HL-60/S4 (cell line): ENCODE measurements at regions not wholly inside any gene's neighbourhood (a gene's known extent, or its start where the extent isn't known, plus 50 kb on each side); places are given as distances from the start of the nearest gene placed in this dataset.

ENCODE experiments used
- in situ Hi-C: fragments of 300-500 bp; cut with MboI; formaldehyde crosslinking; loops from 2 replicates; pipeline ENCODE4 v1.14.3; 2022; ENCODE audit warnings: low sequenced_read_pairs

- in situ Hi-C loops, result no loop called here
Measured at GRCh38 chr10:47077386-47077785, 166.2 kb downstream of the PTPN20 start.

GRCh38 chr10:47077941-47078340 is 166.7 kb downstream of the PTPN20 start:
- in situ Hi-C loops, result no loop called here

GRCh38 chr10:47078393-47079203 is 167.4 kb downstream of the PTPN20 start:
- in situ Hi-C loops, result no loop called here

- in situ Hi-C loops, result no loop called here
Measured at GRCh38 chr10:47079204-47079580, 168.0 kb downstream of the PTPN20 start.

GRCh38 chr10:47081264-47081663 is 170.0 kb downstream of the PTPN20 start:
- in situ Hi-C loops, result no loop called here

- in situ Hi-C loops, result no loop called here
Measured at GRCh38 chr10:47082055-47082784, 171.0 kb downstream of the PTPN20 start.

- in situ Hi-C loops, result no loop called here
Measured at GRCh38 chr10:47087667-47088066, 176.4 kb downstream of the PTPN20 start.

- in situ Hi-C loops, result no loop called here
Measured at GRCh38 chr10:47088656-47089354, 177.6 kb downstream of the PTPN20 start.

GRCh38 chr10:47090042-47090441 is 178.8 kb downstream of the PTPN20 start:
- in situ Hi-C loops, result no loop called here

- in situ Hi-C loops, result no loop called here
Measured at GRCh38 chr10:47090903-47091302, 179.7 kb downstream of the PTPN20 start.

- in situ Hi-C loops, result no loop called here
Measured at GRCh38 chr10:47091421-47091820, 180.2 kb downstream of the PTPN20 start.

- in situ Hi-C loops, result no loop called here
Measured at GRCh38 chr10:47092376-47092775, 181.1 kb downstream of the PTPN20 start.

GRCh38 chr10:47092831-47093230 is 181.6 kb downstream of the PTPN20 start:
- in situ Hi-C loops, result no loop called here

- in situ Hi-C loops, result no loop called here
Measured at GRCh38 chr10:47094126-47094525, 182.9 kb downstream of the PTPN20 start.

- in situ Hi-C loops, result no loop called here
Measured at GRCh38 chr10:47094636-47095035, 183.4 kb downstream of the PTPN20 start.

GRCh38 chr10:47095211-47095610 is 184.0 kb downstream of the PTPN20 start:
- in situ Hi-C loops, result no loop called here

- in situ Hi-C loops, result no loop called here
Measured at GRCh38 chr10:47095848-47096612, 184.8 kb downstream of the PTPN20 start.

GRCh38 chr10:47098238-47098637 is 187.0 kb downstream of the PTPN20 start:
- in situ Hi-C loops, result no loop called here

- in situ Hi-C loops, result no loop called here
Measured at GRCh38 chr10:47098964-47099363, 187.7 kb downstream of the PTPN20 start.

- in situ Hi-C loops, result no loop called here
Measured at GRCh38 chr10:47099474-47099873, 188.2 kb downstream of the PTPN20 start.

- in situ Hi-C loops, result no loop called here
Measured at GRCh38 chr10:47101196-47101595, 190.0 kb downstream of the PTPN20 start.
